ENCODE measurements at regions not wholly inside any gene's neighbourhood (a gene's known extent, or its start where the extent isn't known, plus 50 kb on each side); places are given as distances from the start of the nearest gene placed in this dataset.

GRCh38 chr2:18395555-18395954 is 164.9 kb downstream of the RDH14 start:
- no peak for TF ChIP-seq POLR2A (IDR thresholded peaks at IDR 0.05)
- TF ChIP-seq CTCF (IDR thresholded peaks at IDR 0.05), result no peak
